Activated B cell treated with CpG ODN at 0.5 μM for 24 hours (primary cell): ENCODE measurements at regions not wholly inside any gene's neighbourhood (a gene's known extent, or its start where the extent isn't known, plus 50 kb on each side); places are given as distances from the start of the nearest gene placed in this dataset.

Experiments
- ATAC-seq: fragments of 200-7000 bp; cut with Tn5 transposase; one replicate; pipeline ENCODE4 v1.10.0; 2021; ENCODE audit warnings: low read depth, mild to moderate bottlenecking, moderate library complexity
- CTCF ChIA-PET: fragments of 350-600 bp; sonication (Branson Sonifier 250); formaldehyde crosslinking; loops from one replicate; lab custom pipeline; 2021; ENCODE audit warnings: antibody characterized with exemption; lab: Charles Lee
- POLR2A ChIA-PET: fragments of 350-600 bp; sonication (Branson Sonifier 250); formaldehyde crosslinking; loops from one replicate; lab custom pipeline; 2021; ENCODE audit warnings: antibody characterized with exemption; lab: Charles Lee
- DNase-seq: peaks from one replicate; pipeline ENCODE4 v3.0.0; 2022
- H3K27ac Mint-ChIP-seq: one replicate; pipeline ENCODE4 v1.8.0; 2020; ENCODE audit warnings: mixed read lengths
- H3K27me3 Mint-ChIP-seq: one replicate; pipeline ENCODE4 v1.8.0; 2021; ENCODE audit warnings: mixed read lengths
- H3K36me3 Mint-ChIP-seq: one replicate; pipeline ENCODE4 v1.8.0; 2021; ENCODE audit warnings: low read depth, mixed read lengths
- H3K4me1 Mint-ChIP-seq: one replicate; pipeline ENCODE4 v1.8.0; 2021; ENCODE audit warnings: mixed read lengths
- H3K4me3 Mint-ChIP-seq: one replicate; pipeline ENCODE4 v1.8.0; 2020; ENCODE audit warnings: mild to moderate bottlenecking, mixed read lengths
- H3K9me3 Mint-ChIP-seq: one replicate; pipeline ENCODE4 v1.8.0; 2020; ENCODE audit warnings: mixed read lengths
- CTCF ChIP-seq: fragments of 200-600 bp; IDR thresholded peaks from one replicate; pipeline ENCODE4 v1.8.0; 2022; ENCODE audit warnings: antibody characterized with exemption, mild to moderate bottlenecking
- intact Hi-C: fragments of 100-400 bp; cut with micrococcal nuclease; formaldehyde crosslinking; loops from one replicate; pipeline ENCODE4 v1.15.1; 2024

- no peaks in the 10 kb centered on the region for H3K36me3 Mint-ChIP-seq
- POLR2A ChIA-PET, result no interaction called here
- H3K27me3 Mint-ChIP-seq, result no peaks in the 10 kb centered on the region
- TF ChIP-seq CTCF, result no peak
- DNase-seq (no peak), ATAC-seq (no peak)
- no peak overlapping the region for H3K27ac Mint-ChIP-seq
- no peak overlapping the region for H3K4me3 Mint-ChIP-seq
- peaks cover 11% of the 10 kb centered on the region for H3K9me3 Mint-ChIP-seq
- H3K4me1 Mint-ChIP-seq, result no peaks in the 10 kb centered on the region
- CTCF ChIA-PET, result no interaction called here
- intact Hi-C loops, result no loop called here
Observed at GRCh38 chr13:54226876-54227275, 1198.3 kb downstream of the OLFM4 start.

- no peaks in the 10 kb centered on the region for H3K36me3 Mint-ChIP-seq
Observed at GRCh38 chr13:54232700-54233099, 1204.1 kb downstream of the OLFM4 start.

DNA sequence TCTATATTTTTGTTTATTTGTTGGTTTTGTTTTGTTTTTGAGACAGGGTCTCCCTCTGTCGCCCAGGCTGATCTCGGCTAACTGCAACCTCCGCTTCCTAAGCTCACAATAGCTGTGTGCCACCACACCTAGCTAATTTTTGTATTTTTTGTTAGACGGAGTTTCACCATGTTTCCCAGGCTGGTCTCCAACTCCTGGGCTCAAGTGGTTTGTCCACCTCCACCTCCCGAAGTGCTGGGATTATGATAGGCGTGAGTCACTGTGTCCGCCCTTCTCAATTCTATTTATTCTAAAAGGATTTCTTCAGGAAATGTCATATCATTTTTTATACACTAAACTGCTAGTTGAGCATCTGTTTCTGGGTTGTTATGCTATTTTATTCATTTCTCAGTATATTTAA lies 1206.0 kb downstream of the OLFM4 start:
- TF ChIP-seq CTCF, result no peak
- ATAC-seq, result no peak
- no peaks in the 10 kb centered on the region for H3K4me1 Mint-ChIP-seq
- intact Hi-C loops, result no loop called here
- H3K27me3 Mint-ChIP-seq, result no peaks in the 10 kb centered on the region
- no peak overlapping the region for H3K27ac Mint-ChIP-seq
- ChIA-PET POLR2A (no interaction called here), CTCF (no interaction called here)
- peaks cover 5% of the 10 kb centered on the region for H3K9me3 Mint-ChIP-seq
- no peaks in the 10 kb centered on the region for H3K36me3 Mint-ChIP-seq
- H3K4me3 Mint-ChIP-seq, result no peak overlapping the region
- no peak for DNase-seq

More at GRCh38 chr13:54232700-54233099, 1204.1 kb downstream of the OLFM4 start:
- no peak for TF ChIP-seq CTCF
- CTCF ChIA-PET, result no interaction called here
- intact Hi-C loops, result no loop called here
- peaks cover 11% of the 10 kb centered on the region for H3K9me3 Mint-ChIP-seq
- ATAC-seq (no peak), DNase-seq (no peak)
- no peak overlapping the region for H3K27ac Mint-ChIP-seq
- no peaks in the 10 kb centered on the region for H3K4me1 Mint-ChIP-seq
- POLR2A ChIA-PET, result no interaction called here
- H3K27me3 Mint-ChIP-seq, result no peaks in the 10 kb centered on the region
- no peak overlapping the region for H3K4me3 Mint-ChIP-seq

DNA sequence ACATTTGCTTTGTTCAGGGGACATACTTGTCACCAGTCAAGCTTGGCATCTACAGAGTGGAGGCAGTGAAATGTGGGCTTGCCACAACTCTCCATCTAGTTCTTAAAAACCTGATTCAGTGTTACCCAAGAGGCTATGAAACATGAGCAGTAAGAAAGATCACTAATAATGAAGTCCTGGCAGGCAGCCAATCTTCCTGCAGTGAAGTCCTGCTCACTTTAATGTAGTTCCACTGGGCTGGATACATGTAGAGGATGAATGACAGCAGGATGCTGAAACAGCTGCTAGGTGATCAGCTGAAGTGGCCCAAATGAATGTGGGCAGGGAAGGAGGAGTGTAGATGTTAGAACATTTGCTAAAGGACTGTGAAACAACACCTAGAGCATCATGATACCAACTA lies 1213.1 kb downstream of the OLFM4 start:
- Mint-ChIP-seq H3K9me3 (peaks cover 4% of the 10 kb centered on the region), H3K4me1 (no peaks in the 10 kb centered on the region), H3K27me3 (no peaks in the 10 kb centered on the region), H3K4me3 (no peak overlapping the region), H3K36me3 (no peaks in the 10 kb centered on the region), H3K27ac (no peak overlapping the region)
- TF ChIP-seq CTCF, result no peak
- DNase-seq (no peak), ATAC-seq (no peak)
- ChIA-PET CTCF (no interaction called here), POLR2A (no interaction called here)
- intact Hi-C loops, result no loop called here

DNA sequence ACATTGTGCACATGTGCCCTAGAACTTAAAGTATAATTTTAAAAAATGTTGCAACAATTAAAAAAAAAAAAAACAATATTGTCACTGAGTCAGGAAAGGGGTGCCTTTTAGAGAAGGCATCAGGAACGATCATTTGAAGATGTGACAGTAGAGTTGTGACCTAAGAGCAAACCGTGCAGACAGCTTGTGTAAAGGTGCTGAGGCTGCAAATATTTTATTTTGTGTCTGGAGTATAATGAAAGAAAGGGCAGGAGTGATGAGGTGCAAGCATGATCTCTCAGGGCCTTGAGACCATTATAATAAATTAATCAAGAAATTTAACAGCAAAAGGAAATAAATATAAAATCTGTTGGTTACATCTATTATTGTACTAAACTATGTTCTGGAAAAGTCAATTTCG lies 1219.7 kb downstream of the OLFM4 start:
- DNase-seq (no peak), ATAC-seq (no peak)
- Mint-ChIP-seq H3K4me3 (no peak overlapping the region), H3K27ac (no peak overlapping the region), H3K36me3 (no peaks in the 10 kb centered on the region), H3K9me3 (peaks cover 14% of the 10 kb centered on the region), H3K4me1 (no peaks in the 10 kb centered on the region), H3K27me3 (no peaks in the 10 kb centered on the region)
- CTCF ChIA-PET, result no interaction called here
- POLR2A ChIA-PET, result no interaction called here
- TF ChIP-seq CTCF, result no peak
- intact Hi-C loops, result no loop called here
